SK-N-SH (cell line): ENCODE measurements at regions not wholly inside any gene's neighbourhood (a gene's known extent, or its start where the extent isn't known, plus 50 kb on each side); places are given as distances from the start of the nearest gene placed in this dataset.

ENCODE experiments used
- CTCF ChIA-PET: fragments of 300-600, 350-600 bp; formaldehyde crosslinking; extraction: SDS; loops from one replicate; lab custom pipeline; 2021; lab: Yijun Ruan, JAX
- POLR2A ChIA-PET: fragments of 350-600 bp; sonication (Branson Sonifier 250); formaldehyde crosslinking; extraction: SDS; loops from one replicate; lab custom pipeline; 2020; ENCODE audit warnings: antibody characterized with exemption, inconsistent platforms; lab: Yijun Ruan, JAX
- DNase-seq: peaks from one replicate; pipeline ENCODE4 v3.0.0; 2012
- H2AFZ ChIP-seq: fragments of 200-600 bp; sonication (generic); 2 replicates; pipeline ENCODE4 v1.8.1; 2016; ENCODE audit warnings: antibody characterized with exemption, mild to moderate bottlenecking, low read depth
- H3F3A ChIP-seq: fragments of 200-600 bp; sonication (generic); replicated peaks from 2 replicates; pipeline ENCODE3; 2016; ENCODE audit warnings: antibody characterized with exemption, mild to moderate bottlenecking; ENCODE audit not compliant: insufficient read depth
- H3K27ac ChIP-seq, 2 experiments: fragments of 200-500 bp in 1 of 2; fragments of 200-600 bp in 1 of 2; sonication (Bioruptor generic) in 1 of 2; sonication (generic), shearing (Covaris generic) in 1 of 2; 2 replicates each; pipeline versions ENCODE4 v1.5.1 to v1.6.1; 2014 to 2016; ENCODE audit warnings: low read depth in 2 of 2, inconsistent platforms in 1 of 2, low read length in 1 of 2, mild to moderate bottlenecking in 1 of 2, mixed read lengths in 1 of 2
- H3K27me3 ChIP-seq: fragments of 200-600 bp; sonication (generic), shearing (Covaris generic); 2 replicates; pipeline ENCODE4 v1.6.1; 2016; ENCODE audit warnings: mixed run types; ENCODE audit not compliant: insufficient read depth
- H3K36me3 ChIP-seq, 2 experiments: fragments of 200-500 bp in 1 of 2; fragments of 200-600 bp in 1 of 2; sonication (Bioruptor generic) in 1 of 2; sonication (generic) in 1 of 2; replicated peaks in 1 of 2; 2 replicates each; pipeline versions ENCODE3 to v1.5.1; 2014 to 2016; ENCODE audit warnings: low read length in 1 of 2, mild to moderate bottlenecking in 1 of 2; ENCODE audit not compliant: insufficient read depth in 2 of 2, control insufficient read depth in 1 of 2
- H3K4me1 ChIP-seq, 2 experiments: fragments of 200-500 bp in 1 of 2; fragments of 200-600 bp in 1 of 2; sonication (Bioruptor generic) in 1 of 2; sonication (generic), shearing (Covaris generic) in 1 of 2; 2 replicates each; pipeline versions ENCODE4 v1.5.1 to v1.6.1; 2014 to 2016; ENCODE audit warnings: low read depth in 1 of 2, low read length in 1 of 2, mixed run types in 1 of 2; ENCODE audit not compliant: insufficient read depth in 2 of 2, control insufficient read depth in 1 of 2
- H3K4me2 ChIP-seq: fragments of 200-600 bp; sonication (generic), shearing (Covaris generic); 2 replicates; pipeline ENCODE4 v1.6.1; 2017; ENCODE audit warnings: mixed run types
- H3K4me3 ChIP-seq, 2 experiments: fragments of 200-500 bp in 1 of 2; fragments of 200-600 bp in 1 of 2; sonication (Bioruptor generic) in 1 of 2; sonication (generic), shearing (Covaris generic) in 1 of 2; 2 replicates each; pipeline versions ENCODE4 v1.5.1 to v1.8.1; 2014 to 2016; ENCODE audit warnings: low read depth in 2 of 2, inconsistent platforms in 1 of 2, low read length in 1 of 2, mild to moderate bottlenecking in 1 of 2, mixed read lengths in 1 of 2, moderate library complexity in 1 of 2
- H3K79me2 ChIP-seq: fragments of 200-600 bp; sonication (generic); 2 replicates; pipeline ENCODE4 v1.8.1; 2017; ENCODE audit warnings: mild to moderate bottlenecking; ENCODE audit not compliant: insufficient read depth
- H3K9ac ChIP-seq: fragments of 200-600 bp; sonication (generic); 2 replicates; pipeline ENCODE4 v1.6.1; 2017; ENCODE audit warnings: mixed run types
- H3K9me2 ChIP-seq: fragments of 200-600 bp; sonication (generic); 2 replicates; pipeline ENCODE4 v1.6.1; 2017; ENCODE audit warnings: mixed run types
- H3K9me3 ChIP-seq: fragments of 200-600 bp; sonication (generic); 2 replicates; pipeline ENCODE4 v1.6.1; 2017; ENCODE audit warnings: mixed run types, mild to moderate bottlenecking, moderate library complexity
- H4K20me1 ChIP-seq: fragments of 200-600 bp; sonication (generic); 2 replicates; pipeline ENCODE4 v1.6.1; 2017; ENCODE audit warnings: mild to moderate bottlenecking, mixed run types; ENCODE audit not compliant: insufficient read depth
- EZH2phosphoT487 ChIP-seq: fragments of 200-600 bp; sonication (generic); IDR thresholded peaks from 2 replicates; pipeline ENCODE4 v1.6.1; 2017; ENCODE audit warnings: low read depth, mixed run types, mild to moderate bottlenecking, antibody characterized with exemption, moderate library complexity, borderline replicate concordance
- FOSL2 ChIP-seq: IDR thresholded peaks from 2 replicates; pipeline ENCODE4 v1.4.0; 2012; ENCODE audit warnings: low read depth, mild to moderate bottlenecking, moderate library complexity, borderline replicate concordance
- MEF2A ChIP-seq: IDR thresholded peaks from 2 replicates; pipeline ENCODE4 v1.4.0; 2012; ENCODE audit warnings: low read depth, borderline replicate concordance
- MXI1 ChIP-seq: IDR thresholded peaks from 2 replicates; pipeline ENCODE4 v1.6.1; 2012; ENCODE audit warnings: mild to moderate bottlenecking, low read depth, low read length, improper control_type of control experiment
- NRF1 ChIP-seq: IDR thresholded peaks from 2 replicates; pipeline ENCODE4 v1.6.1; 2012; ENCODE audit warnings: low read depth, mild to moderate bottlenecking, low read length
- POLR2AphosphoS5 ChIP-seq: IDR thresholded peaks from 2 replicates; pipeline ENCODE4 v1.6.1; 2012; ENCODE audit warnings: low read depth, low read length
- RFX5 ChIP-seq: IDR thresholded peaks from 2 replicates; pipeline ENCODE4 v1.6.1; 2012; ENCODE audit warnings: mild to moderate bottlenecking, improper control_type of control experiment, low read length
- SMC3 ChIP-seq: IDR thresholded peaks from 2 replicates; pipeline ENCODE4 v1.6.1; 2012; ENCODE audit warnings: low read depth, low read length, improper control_type of control experiment
- TEAD4 ChIP-seq: IDR thresholded peaks from 2 replicates; pipeline ENCODE4 v1.4.0; 2012; ENCODE audit warnings: mild to moderate bottlenecking, borderline replicate concordance; ENCODE audit not compliant: insufficient read depth
- YY1 ChIP-seq: IDR thresholded peaks from 2 replicates; pipeline ENCODE4 v1.4.0; 2012; ENCODE audit warnings: low read depth, mild to moderate bottlenecking
- WGBS: methylation state at CpG from one replicate; pipeline ENCODE4 v1.1.6; 2017; ENCODE audit warnings: low lambda C conversion rate; 5-methylcytosine and 5-hydroxymethylcytosine counted together
- TF ChIP-seq, protein P1 (sequence below): fragments of 150-350 bp; IDR thresholded peaks from 2 replicates; pipeline ENCODE4 v1.6.1; 2017; ENCODE audit warnings: antibody characterized with exemption, low read length, low read depth, borderline replicate concordance

DNA sequence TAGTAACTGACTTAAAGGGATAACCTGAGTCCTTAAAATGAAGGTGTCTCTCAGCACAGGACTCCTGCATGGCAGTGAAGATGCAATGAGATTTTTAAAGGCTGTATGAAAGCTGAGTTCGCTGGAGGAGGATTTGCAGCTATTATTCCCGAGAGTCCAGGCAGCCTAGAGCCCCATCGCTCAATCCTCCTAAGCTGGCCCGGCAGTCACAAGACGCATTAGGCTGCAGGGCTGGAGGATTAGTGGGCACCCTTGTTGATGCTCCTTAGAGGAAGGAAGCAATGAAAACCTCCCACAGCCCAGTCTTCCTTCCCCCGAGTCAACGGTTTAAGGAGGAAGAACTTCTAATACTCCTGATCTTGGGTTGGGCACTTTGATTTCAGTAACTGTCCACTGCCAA, 239.5 kb downstream of the EFNB2 start:
- Histone ChIP-seq H2AFZ (no peak overlapping the region), H3K27ac (no peak overlapping the region), H3K4me3 (no peak overlapping the region), H3K79me2 (no peaks in the 10 kb centered on the region), H3K27me3 (no peaks in the 10 kb centered on the region), H3K36me3 (no peaks in the 10 kb centered on the region), H3K9me2 (no peaks in the 10 kb centered on the region), H3K4me2 (no peak overlapping the region), H4K20me1 (no peaks in the 10 kb centered on the region), H3F3A (no peaks in the 10 kb centered on the region), H3K9me3 (peaks cover 5% of the 10 kb centered on the region; the same call in 1 of the 2 replicates), H3K9ac (no peak overlapping the region), H3K4me1 (peaks cover 0 to 6% of the 10 kb centered on the region in 2 experiments; a peak in 2 of 4 replicates)
- 77% methylated on average over 7 of the region's 7 CpGs for WGBS
- ChIA-PET CTCF (no interaction called here), POLR2A (no interaction called here)
- no peak for DNase-seq
- no peak for TF ChIP-seq POLR2AphosphoS5
- TF ChIP-seq, all 33 proteins: peak for 0

DNA sequence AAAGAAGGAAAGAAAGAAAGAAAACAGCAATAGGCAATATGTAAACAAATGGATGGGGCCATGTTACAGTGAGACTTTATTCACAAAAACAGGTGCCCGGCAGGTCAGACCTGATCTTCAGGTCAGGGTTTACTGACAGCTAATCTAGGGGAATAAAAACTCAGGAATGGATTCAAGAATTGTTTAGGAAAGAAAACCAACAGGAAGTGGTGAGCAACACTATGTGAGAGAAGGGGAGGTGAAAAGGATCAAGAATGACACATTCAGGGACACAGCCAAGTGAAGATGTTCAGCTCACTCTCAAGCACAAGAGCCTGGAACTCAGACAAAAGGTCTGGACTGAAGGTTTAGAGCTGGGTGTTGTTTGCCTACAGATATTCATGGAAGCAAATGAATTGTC, 244.5 kb downstream of the EFNB2 start:
- Histone ChIP-seq H2AFZ (peak overlapping the region; percentile 41; the same call in 1 of the 2 replicates), H3K4me2 (no peak overlapping the region), H4K20me1 (no peaks in the 10 kb centered on the region), H3K36me3 (no peaks in the 10 kb centered on the region), H3F3A (no peaks in the 10 kb centered on the region), H3K9me2 (no peaks in the 10 kb centered on the region), H3K79me2 (no peaks in the 10 kb centered on the region), H3K4me3 (no peak overlapping the region), H3K9me3 (no peaks in the 10 kb centered on the region), H3K9ac (no peak overlapping the region), H3K4me1 (peaks cover 0 to 6% of the 10 kb centered on the region in 2 experiments; a peak in 1 of 4 replicates), H3K27ac (no peak overlapping the region), H3K27me3 (no peaks in the 10 kb centered on the region)
- POLR2A ChIA-PET, result no interaction called here
- TF ChIP-seq YY1 (no peak), MXI1 (no peak), EZH2phosphoT487 (no peak), SMC3 (no peak), TEAD4 (no peak), NRF1 (no peak), FOSL2 (no peak), MEF2A (no peak)
- 81% methylated on average over 1 of the region's 1 CpG for WGBS
- no peak for DNase-seq
- CTCF ChIA-PET, result no interaction called here

DNA sequence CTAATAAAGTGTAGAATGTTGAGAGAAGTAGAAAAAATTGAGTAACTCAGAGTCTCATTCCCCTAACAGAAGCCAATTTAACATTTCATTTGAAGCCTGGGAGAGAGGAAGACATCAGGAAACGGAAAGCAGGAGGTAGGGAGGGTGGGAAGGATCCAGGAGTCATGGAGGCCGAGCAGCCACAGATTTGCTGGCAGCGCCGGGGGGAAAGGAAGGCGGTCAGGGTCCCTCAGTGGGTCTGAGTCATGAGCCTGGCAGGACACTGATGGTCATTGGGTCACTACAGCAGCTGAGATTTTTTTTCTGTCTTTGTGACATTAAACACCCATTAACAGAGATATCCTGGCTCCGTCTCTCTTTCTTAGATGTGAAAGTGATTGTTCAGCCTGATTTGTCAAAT, 248.1 kb downstream of the EFNB2 start:
- Histone ChIP-seq H3K27me3 (no peaks in the 10 kb centered on the region), H4K20me1 (no peaks in the 10 kb centered on the region), H3F3A (no peaks in the 10 kb centered on the region), H3K4me2 (no peak overlapping the region), H3K27ac (no peak overlapping the region), H3K36me3 (no peaks in the 10 kb centered on the region), H3K79me2 (no peaks in the 10 kb centered on the region), H3K4me1 (peaks cover 0 to 6% of the 10 kb centered on the region in 2 experiments; a peak in 1 of 4 replicates), H3K9me3 (no peaks in the 10 kb centered on the region), H3K9me2 (no peaks in the 10 kb centered on the region), H3K9ac (no peak overlapping the region), H2AFZ (no peak overlapping the region), H3K4me3 (no peak overlapping the region)
- WGBS, result 72% methylated on average over 6 of the region's 6 CpGs
- CTCF ChIA-PET, result no interaction called here
- POLR2A ChIA-PET, result no interaction called here
- no peak for DNase-seq
- no peak for TF ChIP-seq MEF2A
- no peak for TF ChIP-seq RFX5
- TF ChIP-seq, protein P1, sequence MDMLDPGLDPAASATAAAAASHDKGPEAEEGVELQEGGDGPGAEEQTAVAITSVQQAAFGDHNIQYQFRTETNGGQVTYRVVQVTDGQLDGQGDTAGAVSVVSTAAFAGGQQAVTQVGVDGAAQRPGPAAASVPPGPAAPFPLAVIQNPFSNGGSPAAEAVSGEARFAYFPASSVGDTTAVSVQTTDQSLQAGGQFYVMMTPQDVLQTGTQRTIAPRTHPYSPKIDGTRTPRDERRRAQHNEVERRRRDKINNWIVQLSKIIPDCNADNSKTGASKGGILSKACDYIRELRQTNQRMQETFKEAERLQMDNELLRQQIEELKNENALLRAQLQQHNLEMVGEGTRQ, result no peak
